ENCODE measurements at regions not wholly inside any gene's neighbourhood (a gene's known extent, or its start where the extent isn't known, plus 50 kb on each side); places are given as distances from the start of the nearest gene placed in this dataset.

- FAIRE-seq (no peak), DNase-seq (ENCODE audit: low read depth, low spot score) (no peak)
- Histone ChIP-seq H3K27me3 (ENCODE audit: control insufficient read depth in 2 of 2, insufficient read depth in 2 of 2, low read length in 2 of 2) (no peaks in the 10 kb centered on the region), H3K9ac (replicated peaks; ENCODE audit: extremely low read depth, insufficient read depth, low read length) (no peak overlapping the region), H3K4me2 (ENCODE audit: insufficient read depth, low read length) (no peak overlapping the region), H3K27ac (ENCODE audit: insufficient read depth, low read depth, low read length) (no peak overlapping the region), H3K36me3 (ENCODE audit: control insufficient read depth in 2 of 2, extremely low read depth in 1 of 2, insufficient read depth in 2 of 2, low read length in 2 of 2) (no peaks in the 10 kb centered on the region), H3K4me1 (ENCODE audit: control insufficient read depth, extremely low read depth, insufficient read depth, low read length) (no peaks in the 10 kb centered on the region), H3K4me3 (replicated peaks in 1 of 3; ENCODE audit: insufficient read depth in 1 of 3, low read depth in 1 of 3, low read length in 3 of 3) (no peak overlapping the region), H2AFZ (ENCODE audit: low read depth, low read length) (no peak overlapping the region), H4K20me1 (replicated peaks; ENCODE audit: control insufficient read depth, extremely low read depth, insufficient read depth, low read length) (no peaks in the 10 kb centered on the region), H3K9me1 (replicated peaks; ENCODE audit: control insufficient read depth, extremely low read depth, insufficient read depth, low read length) (no peaks in the 10 kb centered on the region), H3K9me3 (replicated peaks; ENCODE audit: control insufficient read depth, insufficient read depth, low read length) (peaks cover 2% of the 10 kb centered on the region), H3K79me2 (ENCODE audit: control insufficient read depth, insufficient read depth, low read length) (no peaks in the 10 kb centered on the region)
- intact Hi-C loops (cut with micrococcal nuclease), result no loop called here
- dilution Hi-C loops (cut with MboI; ENCODE audit: extremely low pct_ligation_motif_present, low sequenced_read_pairs), result no loop called here
- BruUV-seq (replicated peaks), result no TSS peak
- CTCF ChIA-PET, result no interaction called here
- no peak for TF ChIP-seq JUN (IDR thresholded peaks at IDR 0.05; ENCODE audit: borderline replicate concordance, insufficient read depth, insufficient read length, low read depth)
- no peak for TF ChIP-seq FOS (IDR thresholded peaks at IDR 0.05; ENCODE audit: borderline replicate concordance, insufficient read depth, low read length)
- TF ChIP-seq EZH2 (IDR thresholded peaks at IDR 0.05; ENCODE audit: borderline replicate concordance, low read depth, low read length, severe bottlenecking), result no peak
- TF ChIP-seq MAX (IDR thresholded peaks at IDR 0.05; ENCODE audit: insufficient read depth, insufficient read length), result no peak
- TF ChIP-seq MYC (IDR thresholded peaks at IDR 0.05; ENCODE audit: low read depth, low read length), result no peak
- TF ChIP-seq GATA2 (IDR thresholded peaks at IDR 0.05; ENCODE audit: insufficient read depth, insufficient read length, low read depth, low read length), result no peak
- no peak for TF ChIP-seq POLR2AphosphoS5 (IDR thresholded peaks at IDR 0.05; ENCODE audit: insufficient read depth, low read depth, low read length)
- no peak for TF ChIP-seq POLR2A (IDR thresholded peaks at IDR 0.05; ENCODE audit: low read depth, low read length)
- no peak for TF ChIP-seq CTCF (IDR thresholded peaks at IDR 0.05; ENCODE audit: extremely low read depth in 1 of 2, insufficient read depth in 1 of 2, low read depth in 1 of 2, low read length in 2 of 2)
- POLR2A ChIA-PET, result no interaction called here
Measured at GRCh38 chr3:1693145-1693544, 405.5 kb upstream of the CNTN4 start.
